ENCODE measurements at regions not wholly inside any gene's neighbourhood (a gene's known extent, or its start where the extent isn't known, plus 50 kb on each side); places are given as distances from the start of the nearest gene placed in this dataset.

DNA sequence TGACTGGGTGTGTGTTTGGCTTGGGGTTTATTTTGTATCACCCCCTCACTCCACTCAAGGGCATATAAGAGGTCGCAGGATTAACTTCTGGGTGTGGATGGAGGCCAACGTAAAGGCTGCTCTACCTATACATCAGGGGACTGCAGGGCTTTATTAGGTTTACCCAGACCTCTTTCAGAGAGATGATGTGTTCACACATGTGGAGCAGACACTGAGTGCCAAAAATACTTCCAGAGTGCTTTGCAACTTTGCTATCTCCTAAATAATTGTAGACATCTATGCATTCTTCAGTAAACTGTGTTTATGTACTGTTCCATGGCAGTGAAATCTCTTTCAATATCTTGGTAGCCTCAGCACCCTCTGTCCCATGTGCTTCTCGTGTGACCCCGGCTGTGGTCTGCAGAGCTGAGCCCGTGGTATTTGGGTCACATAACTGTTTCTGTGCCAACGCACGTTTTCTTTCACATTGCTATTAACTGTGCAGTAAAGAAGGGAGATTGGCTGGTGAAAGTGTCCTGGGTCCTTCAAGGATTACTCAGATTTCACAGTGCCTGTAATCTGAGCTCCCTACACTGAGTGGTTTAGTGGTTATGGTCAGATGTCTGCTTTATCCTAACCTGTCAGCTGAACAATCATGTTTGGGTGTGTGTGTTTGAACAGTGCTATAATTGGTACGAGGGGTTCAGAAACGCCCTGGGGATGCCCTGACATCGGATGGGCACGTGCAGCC lies 208.1 kb downstream of the VAPA start:
- H3K4me3 ChIP-seq, result 0 out of 2 replicates have a peak overlapping the region, but pooled peaks have one; percentile 16
- H3K27ac ChIP-seq, result 0 out of 2 replicates have a peak overlapping the region, but pooled peaks have one; percentile 3
- no peak overlapping the region for H3K4me2 ChIP-seq (ENCODE audit: unreplicated experiment)

DNA sequence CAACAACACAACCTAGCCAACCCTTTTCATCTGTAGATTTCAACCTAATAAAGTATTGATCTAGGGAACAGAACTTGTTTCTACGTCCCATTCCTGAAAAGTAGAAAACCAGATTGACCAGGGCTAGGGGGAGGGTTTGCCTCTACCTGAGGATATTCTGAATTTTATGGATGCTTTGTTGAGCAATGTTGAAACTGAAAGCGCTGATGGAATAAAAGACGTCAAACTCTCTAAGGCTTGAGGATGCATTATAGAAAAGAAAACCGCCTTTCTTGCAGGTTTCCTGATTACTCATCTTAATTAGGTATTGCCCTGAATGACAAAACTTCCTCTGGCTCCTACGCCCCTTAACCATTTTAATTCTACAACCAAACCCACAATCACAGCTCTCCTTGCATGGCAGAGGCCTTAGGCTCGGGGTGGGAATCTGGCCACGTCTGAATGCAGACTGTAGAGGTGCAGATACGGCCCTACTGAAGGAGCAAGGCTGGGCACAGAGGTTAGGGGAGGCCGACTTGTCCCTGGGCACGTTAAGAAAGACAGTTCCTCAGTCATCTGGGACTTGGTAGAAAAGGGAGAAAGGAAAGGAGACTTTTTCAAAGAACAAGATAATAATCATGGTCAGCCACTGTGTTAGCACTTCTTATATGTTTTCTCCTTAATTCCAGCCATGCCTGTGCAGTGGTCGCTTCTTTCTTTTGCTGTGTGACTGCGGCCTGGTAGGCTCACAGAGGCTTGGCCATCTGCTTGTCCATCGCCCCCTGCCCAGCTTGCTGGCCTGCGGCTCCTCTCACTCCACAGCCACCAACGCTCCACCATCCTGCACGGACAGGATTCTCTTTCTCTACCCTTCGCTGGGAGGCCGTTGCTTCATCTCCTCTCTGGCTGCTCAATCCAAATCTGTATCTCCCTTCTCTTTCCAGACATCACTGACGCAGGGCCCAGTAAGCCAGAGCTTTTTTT lies 209.5 kb downstream of the VAPA start:
- Histone ChIP-seq H3F3A (ENCODE audit: insufficient read depth) (peaks cover 6% of the 10 kb centered on the region; the same call in 1 of the 2 replicates), H3K27ac (no peak overlapping the region), H3K9me2 (ENCODE audit: insufficient read depth) (no peaks in the 10 kb centered on the region), H3K79me2 (ENCODE audit: insufficient read depth) (no peaks in the 10 kb centered on the region), H4K20me1 (ENCODE audit: insufficient read depth) (no peaks in the 10 kb centered on the region), H3K4me1 (ENCODE audit: insufficient read depth) (peaks cover 9% of the 10 kb centered on the region), H3K4me3 (no peak overlapping the region), H2AFZ (no peak overlapping the region), H3K27me3 (replicated peaks; ENCODE audit: insufficient read depth) (no peaks in the 10 kb centered on the region), H3K36me3 (ENCODE audit: low read depth) (no peaks in the 10 kb centered on the region), H3K9ac (no peak overlapping the region), H3K9me3 (ENCODE audit: low read depth) (no peaks in the 10 kb centered on the region), H3K4me2 (ENCODE audit: unreplicated experiment) (no peak overlapping the region)
- DNase-seq, result no peak
- 95 to 96% methylated on average over 19 of the region's 19 CpGs for WGBS, 2 experiments (ENCODE audit: low coverage in 1 of 2, low lambda C conversion rate in 2 of 2, missing lambda C conversion rate in 2 of 2)
- in situ Hi-C loops (cut with MboI), result no loop called here
- TF ChIP-seq EZH2phosphoT487 (IDR thresholded peaks at IDR 0.05; ENCODE audit: insufficient read depth, low read depth), result no peak
- TF ChIP-seq EZH2 (IDR thresholded peaks at IDR 0.05; ENCODE audit: insufficient read depth, poor library complexity, severe bottlenecking), result no peak

More for the DNA sequence above, 208.1 kb downstream of the VAPA start:
- no peaks in the 10 kb centered on the region for H3K9me3 ChIP-seq (ENCODE audit: low read depth)
- H3K36me3 ChIP-seq (ENCODE audit: low read depth), result no peaks in the 10 kb centered on the region
- 47% methylated on average over 11 of the region's 11 CpGs for WGBS, 2 experiments (ENCODE audit: low coverage in 1 of 2, low lambda C conversion rate in 2 of 2, missing lambda C conversion rate in 2 of 2)
- peak; percentile 64 for DNase-seq
- no peaks in the 10 kb centered on the region for H3K79me2 ChIP-seq (ENCODE audit: insufficient read depth)
- H3F3A ChIP-seq (ENCODE audit: insufficient read depth), result peaks cover 6% of the 10 kb centered on the region; the same call in 1 of the 2 replicates
- in situ Hi-C loops (cut with MboI), result no loop called here
- H3K27me3 ChIP-seq (replicated peaks; ENCODE audit: insufficient read depth), result no peaks in the 10 kb centered on the region
- H4K20me1 ChIP-seq (ENCODE audit: insufficient read depth), result no peaks in the 10 kb centered on the region
- TF ChIP-seq EZH2phosphoT487 (IDR thresholded peaks at IDR 0.05; ENCODE audit: insufficient read depth, low read depth) (no peak), EZH2 (IDR thresholded peaks at IDR 0.05; ENCODE audit: insufficient read depth, poor library complexity, severe bottlenecking) (no peak)
- peaks cover 9% of the 10 kb centered on the region for H3K4me1 ChIP-seq (ENCODE audit: insufficient read depth)
- no peak overlapping the region for H3K9ac ChIP-seq
- no peak overlapping the region for H2AFZ ChIP-seq
- no peaks in the 10 kb centered on the region for H3K9me2 ChIP-seq (ENCODE audit: insufficient read depth)

GRCh38 chr18:10124071-10124470 lies 210.3 kb downstream of the VAPA start:
- Histone ChIP-seq H3K27ac (no peak overlapping the region), H3K4me1 (ENCODE audit: insufficient read depth) (peaks cover 9% of the 10 kb centered on the region), H3F3A (ENCODE audit: insufficient read depth) (peaks cover 6% of the 10 kb centered on the region; the same call in 1 of the 2 replicates), H3K9ac (no peak overlapping the region), H3K9me3 (ENCODE audit: low read depth) (no peaks in the 10 kb centered on the region), H3K9me2 (ENCODE audit: insufficient read depth) (no peaks in the 10 kb centered on the region), H2AFZ (no peak overlapping the region), H3K27me3 (replicated peaks; ENCODE audit: insufficient read depth) (no peaks in the 10 kb centered on the region), H4K20me1 (ENCODE audit: insufficient read depth) (no peaks in the 10 kb centered on the region), H3K4me3 (no peak overlapping the region), H3K36me3 (ENCODE audit: low read depth) (no peaks in the 10 kb centered on the region), H3K79me2 (ENCODE audit: insufficient read depth) (no peaks in the 10 kb centered on the region), H3K4me2 (ENCODE audit: unreplicated experiment) (no peak overlapping the region)
- WGBS, 2 experiments (ENCODE audit: low coverage in 1 of 2, low lambda C conversion rate in 2 of 2, missing lambda C conversion rate in 2 of 2), result 91 to 96% methylated on average over 9 of the region's 9 CpGs
- in situ Hi-C loops (cut with MboI), result no loop called here
- no peak for DNase-seq
- TF ChIP-seq EZH2phosphoT487 (IDR thresholded peaks at IDR 0.05; ENCODE audit: insufficient read depth, low read depth), result no peak
- TF ChIP-seq EZH2 (IDR thresholded peaks at IDR 0.05; ENCODE audit: insufficient read depth, poor library complexity, severe bottlenecking), result no peak

GRCh38 chr18:10124557-10124956 lies 210.7 kb downstream of the VAPA start:
- Histone ChIP-seq H3K9me2 (ENCODE audit: insufficient read depth) (no peaks in the 10 kb centered on the region), H3F3A (ENCODE audit: insufficient read depth) (peaks cover 6% of the 10 kb centered on the region; the same call in 1 of the 2 replicates), H4K20me1 (ENCODE audit: insufficient read depth) (no peaks in the 10 kb centered on the region), H3K27ac (no peak overlapping the region), H3K27me3 (replicated peaks; ENCODE audit: insufficient read depth) (no peaks in the 10 kb centered on the region), H3K36me3 (ENCODE audit: low read depth) (no peaks in the 10 kb centered on the region), H3K4me3 (no peak overlapping the region), H3K4me1 (ENCODE audit: insufficient read depth) (peaks cover 9% of the 10 kb centered on the region), H2AFZ (no peak overlapping the region), H3K4me2 (ENCODE audit: unreplicated experiment) (no peak overlapping the region), H3K9ac (no peak overlapping the region), H3K79me2 (ENCODE audit: insufficient read depth) (no peaks in the 10 kb centered on the region), H3K9me3 (ENCODE audit: low read depth) (no peaks in the 10 kb centered on the region)
- in situ Hi-C loops (cut with MboI), result no loop called here
- no peak for DNase-seq
- 81 to 87% methylated on average over 4 of the region's 4 CpGs for WGBS, 2 experiments (ENCODE audit: low coverage in 1 of 2, low lambda C conversion rate in 2 of 2, missing lambda C conversion rate in 2 of 2)
- no peak for TF ChIP-seq EZH2phosphoT487 (IDR thresholded peaks at IDR 0.05; ENCODE audit: insufficient read depth, low read depth)
- TF ChIP-seq EZH2 (IDR thresholded peaks at IDR 0.05; ENCODE audit: insufficient read depth, poor library complexity, severe bottlenecking), result no peak

Measured in GM23248 (cell line).